A549 (cell line): ENCODE measurements at regions not wholly inside any gene's neighbourhood (a gene's known extent, or its start where the extent isn't known, plus 50 kb on each side); places are given as distances from the start of the nearest gene placed in this dataset.
A peak's percentile ranks its signal among the peaks of the same experiment; 100 is the strongest.

Source experiments
- ATAC-seq, 2 experiments: fragments of 200-7000 bp in 1 of 2; fragments of >200 bp in 1 of 2; cut with Nextera tagmentation in 1 of 2; cut with Tn5 transposase in 1 of 2; 3 replicates each; pipeline versions ENCODE4 v1.8.0 to v1.9.1; 2018 to 2020; ENCODE audit warnings: mild to moderate bottlenecking in 1 of 2, moderate library complexity in 1 of 2
- CTCF ChIA-PET: fragments of 300-600 bp; sonication (Branson Sonifier 250); formaldehyde crosslinking; extraction: SDS; loops from one replicate; lab custom pipeline; 2021; ENCODE audit warnings: antibody characterized with exemption, inconsistent platforms; lab: Yijun Ruan, JAX
- POLR2A ChIA-PET: fragments of 350-600 bp; formaldehyde crosslinking; extraction: SDS; loops from one replicate; lab custom pipeline; 2021; ENCODE audit warnings: antibody characterized with exemption, inconsistent platforms; lab: Yijun Ruan, JAX
- DNase-seq, 2 experiments: peaks; one replicate each; pipeline versions ENCODE4 v3.0.0 to v3.0.0-alpha.2; 2011 to 2016; ENCODE audit warnings: low read depth in 1 of 2, low spot score in 1 of 2
- FAIRE-seq: peaks from 2 replicates; lab custom pipeline; 2011; peaks lifted over from hg19 to GRCh38; lab: Jason Lieb, UNC
- H3K27ac ChIP-seq, 2 experiments: fragments of >200 bp; sonication (Bioruptor Twin); formaldehyde crosslinking; 3 replicates each; pipeline ENCODE4 v1.5.1; 2016 to 2017
- H3K4me1 ChIP-seq: fragments of >200 bp; sonication (Bioruptor Twin); formaldehyde crosslinking; 3 replicates; pipeline ENCODE4 v1.6.1; 2016
- H3K4me2 ChIP-seq: fragments of >200 bp; sonication (Bioruptor Twin); formaldehyde crosslinking; 3 replicates; pipeline ENCODE4 v1.6.1; 2016
- H3K4me3 ChIP-seq: fragments of >200 bp; sonication (Bioruptor Twin); formaldehyde crosslinking; 3 replicates; pipeline ENCODE4 v1.5.1; 2016
- H3K9me3 ChIP-seq: fragments of >200 bp; sonication (Bioruptor Twin); formaldehyde crosslinking; 3 replicates; pipeline ENCODE4 v1.6.1; 2016
- BCL3 ChIP-seq: fragments of >200 bp; sonication (Bioruptor Twin); formaldehyde crosslinking; IDR thresholded peaks from 3 replicates; pipeline ENCODE4 v1.6.1; 2016
- CBX2 ChIP-seq: fragments of 200-600 bp; sonication (generic); IDR thresholded peaks from 2 replicates; pipeline ENCODE4 v1.6.1; 2016; ENCODE audit warnings: low read depth, mild to moderate bottlenecking, borderline replicate concordance
- CBX8 ChIP-seq: fragments of 200-600 bp; sonication (generic); IDR thresholded peaks from 2 replicates; pipeline ENCODE4 v1.6.1; 2016
- CHD2 ChIP-seq: fragments of 150-350 bp; IDR thresholded peaks from 2 replicates; pipeline ENCODE4 v1.6.1; 2014; ENCODE audit warnings: low read length; ENCODE audit not compliant: partially characterized antibody
- CTCF ChIP-seq: fragments of >200 bp; sonication (Bioruptor Twin); formaldehyde crosslinking; IDR thresholded peaks from 3 replicates; pipeline ENCODE4 v1.5.1; 2016
- E2F6 ChIP-seq: IDR thresholded peaks from 2 replicates; pipeline ENCODE4 v1.6.1; 2012; ENCODE audit warnings: low read depth, borderline replicate concordance
- EHF ChIP-seq: fragments of 250-450 bp; sonication (Bioruptor Pico); IDR thresholded peaks from 2 replicates; pipeline ENCODE4 v1.5.0; 2020; ENCODE audit warnings: mild to moderate bottlenecking
- EP300 ChIP-seq, 2 experiments: fragments of >200 bp; sonication (Bioruptor Twin); formaldehyde crosslinking; IDR thresholded peaks; 2 replicates in 1 of 2; 3 replicates in 1 of 2; pipeline ENCODE4 v1.6.1; 2016 to 2017
- ESRRA ChIP-seq: fragments of 150-350 bp; IDR thresholded peaks from 2 replicates; pipeline ENCODE4 v1.6.1; 2014; ENCODE audit warnings: mild to moderate bottlenecking, low read length, borderline replicate concordance
- FOSL2 ChIP-seq, 2 experiments: fragments of 450-650 bp in 1 of 2; fragments of >200 bp in 1 of 2; sonication (Bioruptor Twin) in 1 of 2; formaldehyde crosslinking; IDR thresholded peaks; 2 replicates each; pipeline versions ENCODE4 v1.5.0 to v1.6.1; 2016 to 2020; ENCODE audit warnings: mild to moderate bottlenecking in 1 of 2, moderate library complexity in 1 of 2
- GATA3 ChIP-seq: IDR thresholded peaks from 2 replicates; pipeline ENCODE4 v1.6.1; 2012; ENCODE audit warnings: borderline replicate concordance
- HOXB5 ChIP-seq: fragments of 250-450 bp; sonication (Bioruptor Pico); IDR thresholded peaks from 2 replicates; pipeline ENCODE4 v1.5.0; 2020; ENCODE audit warnings: mild to moderate bottlenecking, moderate library complexity
- JUNB ChIP-seq: fragments of >200 bp; sonication (Bioruptor Twin); formaldehyde crosslinking; IDR thresholded peaks from 2 replicates; pipeline ENCODE4 v1.6.1; 2016
- KDM1A ChIP-seq: fragments of 200-600 bp; sonication (generic); IDR thresholded peaks from 2 replicates; pipeline ENCODE4 v1.6.1; 2016; ENCODE audit warnings: low read depth, mild to moderate bottlenecking
- MYC ChIP-seq: IDR thresholded peaks from 2 replicates; pipeline ENCODE4 v1.6.1; 2012; ENCODE audit warnings: mild to moderate bottlenecking, inconsistent platforms, low read length, improper control_type of control experiment, borderline replicate concordance
- NFE2L2 ChIP-seq: fragments of 150-350 bp; conservative IDR thresholded peaks from 2 replicates; pipeline ENCODE4 v1.6.1; 2014; ENCODE audit warnings: low read length
- PHF8 ChIP-seq: fragments of 200-600 bp; sonication (generic); IDR thresholded peaks from 2 replicates; pipeline ENCODE4 v1.6.1; 2016; ENCODE audit warnings: low read depth, mild to moderate bottlenecking, antibody characterized with exemption, moderate library complexity, borderline replicate concordance
- POLR2AphosphoS2 ChIP-seq: conservative IDR thresholded peaks from 2 replicates; pipeline ENCODE4 v1.6.1; 2012; ENCODE audit warnings: low read length, improper control_type of control experiment, inconsistent platforms
- RAD21 ChIP-seq, 2 experiments: fragments of >200 bp in 1 of 2; sonication (Bioruptor Twin) in 1 of 2; formaldehyde crosslinking in 1 of 2; IDR thresholded peaks in 1 of 2; conservative IDR thresholded peaks in 1 of 2; 2 replicates in 1 of 2; 3 replicates in 1 of 2; pipeline ENCODE4 v1.6.1; 2012 to 2018; ENCODE audit warnings: inconsistent platforms in 1 of 2
- RARB ChIP-seq: fragments of 250-450 bp; sonication (Bioruptor Pico); IDR thresholded peaks from 2 replicates; pipeline ENCODE4 v1.8.0; 2021; ENCODE audit warnings: mild to moderate bottlenecking, moderate library complexity
- RFX5 ChIP-seq: fragments of 450-650 bp; IDR thresholded peaks from 2 replicates; pipeline ENCODE4 v1.7.1; 2014; ENCODE audit warnings: antibody characterized with exemption, mild to moderate bottlenecking, moderate library complexity
- TP53 ChIP-seq: fragments of 250-450 bp; sonication (Bioruptor Pico); IDR thresholded peaks from 2 replicates; pipeline ENCODE4 v1.5.0; 2021; ENCODE audit warnings: mild to moderate bottlenecking, moderate library complexity
- ZC3H11A ChIP-seq: fragments of 450-650 bp; IDR thresholded peaks from 2 replicates; pipeline ENCODE4 v1.6.1; 2014; ENCODE audit warnings: antibody characterized with exemption, mild to moderate bottlenecking
- ZSCAN20 ChIP-seq: fragments of 250-450 bp; sonication (Bioruptor Pico); IDR thresholded peaks from 2 replicates; pipeline ENCODE4 v1.8.0; 2022; ENCODE audit warnings: mild to moderate bottlenecking, moderate library complexity
- WGBS: methylation state at CpG from one replicate; pipeline ENCODE4 v1.1.6; 2017; ENCODE audit errors: missing lambda C conversion rate; 5-methylcytosine and 5-hydroxymethylcytosine counted together
- TF ChIP-seq, protein P1 (sequence below): IDR thresholded peaks from 2 replicates; pipeline ENCODE4 v1.6.1; 2012

DNA sequence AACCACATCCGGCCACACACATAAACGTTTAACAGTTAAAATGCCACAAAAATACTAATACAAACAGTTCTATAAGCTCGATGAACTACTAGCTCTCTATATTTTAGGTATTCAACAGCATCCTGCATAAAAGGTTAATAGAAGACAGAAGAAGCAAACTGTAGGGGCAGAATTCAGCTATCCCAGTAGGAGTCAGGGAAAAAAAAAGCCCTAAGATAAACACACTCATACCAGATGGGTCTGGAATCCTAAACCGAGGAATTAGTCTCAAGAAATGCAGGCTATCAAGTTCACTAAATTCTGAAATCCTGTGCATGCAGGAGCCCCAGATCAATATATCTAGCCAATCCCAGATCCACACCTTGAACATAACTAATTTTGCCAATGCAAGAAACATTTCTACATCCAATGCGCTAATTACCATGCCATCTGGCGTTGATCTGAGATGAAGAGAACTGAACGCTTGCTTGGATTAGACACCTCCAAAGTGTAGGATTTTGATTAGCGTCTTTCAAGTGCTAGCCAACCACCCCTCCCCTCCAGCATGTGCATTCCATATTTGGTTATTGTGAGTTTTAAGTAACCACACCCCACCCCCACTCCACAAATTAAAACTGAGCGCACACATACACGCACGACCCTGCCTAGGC is 512.2 kb upstream of the INTU start:
- Histone ChIP-seq H3K4me1 (no peaks in the 10 kb centered on the region), H3K27ac (no peak overlapping the region), H3K9me3 (no peaks in the 10 kb centered on the region), H3K4me3 (no peak overlapping the region), H3K4me2 (no peak overlapping the region)
- FAIRE-seq (no peak), ATAC-seq (no peak), DNase-seq (no peak)
- ChIA-PET POLR2A (no interaction called here), CTCF (no interaction called here)
- TF ChIP-seq HOXB5 (CRISPR knock-in tag) = no peak
- no peak for TF ChIP-seq ZSCAN20 (CRISPR knock-in tag)
- no peak for TF ChIP-seq EP300 (IDR thresholded peaks at IDR 0.05)
- TF ChIP-seq, protein P1, sequence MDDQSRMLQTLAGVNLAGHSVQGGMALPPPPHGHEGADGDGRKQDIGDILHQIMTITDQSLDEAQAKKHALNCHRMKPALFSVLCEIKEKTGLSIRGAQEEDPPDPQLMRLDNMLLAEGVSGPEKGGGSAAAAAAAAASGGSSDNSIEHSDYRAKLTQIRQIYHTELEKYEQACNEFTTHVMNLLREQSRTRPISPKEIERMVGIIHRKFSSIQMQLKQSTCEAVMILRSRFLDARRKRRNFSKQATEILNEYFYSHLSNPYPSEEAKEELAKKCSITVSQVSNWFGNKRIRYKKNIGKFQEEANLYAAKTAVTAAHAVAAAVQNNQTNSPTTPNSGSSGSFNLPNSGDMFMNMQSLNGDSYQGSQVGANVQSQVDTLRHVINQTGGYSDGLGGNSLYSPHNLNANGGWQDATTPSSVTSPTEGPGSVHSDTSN = no peak
- no peak for TF ChIP-seq BCL3
- TF ChIP-seq CBX8 = no peak
- no peak for TF ChIP-seq JUNB
- TF ChIP-seq ESRRA = no peak
- TF ChIP-seq MYC = no peak
- no peak for TF ChIP-seq KDM1A
- no peak for TF ChIP-seq RFX5
- TF ChIP-seq CHD2 = no peak
- 45% methylated on average over 11 of the region's 11 CpGs for WGBS

GRCh38 chr4:127124919-127125318 is 507.8 kb upstream of the INTU start:
- DNase-seq = no peak
- POLR2A ChIA-PET = no interaction called here
- peak; percentile 1 to 16; a peak in 1 of 5 replicates for TF ChIP-seq RAD21 (conservative IDR thresholded peaks at IDR 0.05 in 1 of 2, IDR thresholded peaks at IDR 0.05 in 1 of 2)
- no peak for TF ChIP-seq FOSL2 (IDR thresholded peaks at IDR 0.05)
- TF ChIP-seq FOSL2 (CRISPR knock-in tag; IDR thresholded peaks at IDR 0.05) = no peak
- FAIRE-seq = no peak
- no peak overlapping the region for H3K4me2 ChIP-seq
- no peak overlapping the region for H3K27ac ChIP-seq
- ATAC-seq = no peak
- CTCF ChIA-PET = interaction anchor here (0.7 to 1.2 kb wide), 3 partner anchors 10 to 411 kb away, joined by 3 read pairs; no protein-coding TSS in a partner anchor
- 47% methylated on average over 2 of the region's 2 CpGs for WGBS
- H3K9me3 ChIP-seq = no peaks in the 10 kb centered on the region
- H3K4me1 ChIP-seq = no peaks in the 10 kb centered on the region
- no peak overlapping the region for H3K4me3 ChIP-seq

DNA sequence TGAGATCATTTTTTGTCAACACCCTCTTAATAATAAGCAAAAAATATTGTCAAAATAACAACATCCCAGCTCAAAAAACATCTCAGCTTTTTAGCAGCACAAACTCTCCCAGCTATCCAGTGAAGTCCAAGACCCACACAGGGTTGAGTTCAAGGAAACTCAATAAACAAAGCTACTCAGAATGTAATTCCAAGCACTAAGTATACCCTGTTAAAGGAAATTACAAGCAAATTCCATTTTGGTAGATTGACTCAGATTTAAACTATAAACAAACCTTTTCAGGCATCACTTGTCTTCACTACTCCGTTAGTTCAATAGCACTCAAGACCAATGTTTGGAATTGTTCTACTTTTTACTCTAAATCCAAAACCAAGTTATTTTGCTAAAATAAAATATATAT is 506.0 kb upstream of the INTU start:
- H3K4me2 ChIP-seq = no peak overlapping the region
- TF ChIP-seq GATA3 (no peak), ZC3H11A (no peak), CBX2 (no peak), CTCF (no peak), TP53 (CRISPR knock-in tag) (no peak), NFE2L2 (no peak), PHF8 (no peak), POLR2AphosphoS2 (no peak), RFX5 (no peak), RARB (no peak), E2F6 (no peak), EHF (CRISPR knock-in tag) (no peak), CHD2 (no peak), FOSL2 (IDR thresholded peaks at IDR 0.05) (no peak), FOSL2 (CRISPR knock-in tag; IDR thresholded peaks at IDR 0.05) (no peak)
- TF ChIP-seq, all 56 proteins: peak for 0
- FAIRE-seq (no peak), DNase-seq (no peak), ATAC-seq (no peak)
- POLR2A ChIA-PET = no interaction called here
- Histone ChIP-seq H3K27ac (no peak overlapping the region), H3K9me3 (no peaks in the 10 kb centered on the region), H3K4me3 (no peak overlapping the region), H3K4me1 (no peaks in the 10 kb centered on the region)
- CTCF ChIA-PET = no interaction called here
- 37% methylated on average over 1 of the region's 1 CpG for WGBS
